ENCODE measurements at regions not wholly inside any gene's neighbourhood (a gene's known extent, or its start where the extent isn't known, plus 50 kb on each side); places are given as distances from the start of the nearest gene placed in this dataset.

GRCh38 chr1:83101406-83101805 lies 897.5 kb downstream of the TTLL7 start:
- TF ChIP-seq POLR2A (IDR thresholded peaks at IDR 0.05) (no peak), CTCF (IDR thresholded peaks at IDR 0.05) (no peak), POLR2AphosphoS5 (IDR thresholded peaks at IDR 0.05) (no peak)
